ENCODE measurements at regions not wholly inside any gene's neighbourhood (a gene's known extent, or its start where the extent isn't known, plus 50 kb on each side); places are given as distances from the start of the nearest gene placed in this dataset.

GRCh38 chr11:110992481-110992880 lies 253.0 kb upstream of the POU2AF2 start:
- Histone ChIP-seq H3K27me3 (ENCODE audit: insufficient read depth, low read length) (no peaks in the 10 kb centered on the region), H3K27ac (ENCODE audit: low read depth, low read length) (no peak overlapping the region), H3K9ac (ENCODE audit: low read length) (no peak overlapping the region), H3K9me3 (ENCODE audit: insufficient read depth, low read depth, low read length) (no peaks in the 10 kb centered on the region), H4K91ac (ENCODE audit: low read depth, low read length) (no peak overlapping the region), H3K4ac (ENCODE audit: low read depth, low read length) (no peak overlapping the region), H3K4me1 (ENCODE audit: control insufficient read depth in 1 of 2, insufficient read depth in 2 of 2, low read length in 2 of 2) (no peaks in the 10 kb centered on the region), H3K79me1 (ENCODE audit: low read length) (no peaks in the 10 kb centered on the region), H3K14ac (ENCODE audit: low read length) (no peak overlapping the region), H3K4me2 (ENCODE audit: low read length) (no peak overlapping the region), H2BK120ac (ENCODE audit: insufficient read depth, low read length, poor library complexity) (no peak overlapping the region), H3K18ac (ENCODE audit: low read length) (no peak overlapping the region), H2AFZ (ENCODE audit: insufficient read depth, low read length, poor library complexity) (no peak overlapping the region), H2BK5ac (ENCODE audit: low read depth, low read length, poor library complexity) (no peak overlapping the region), H4K8ac (ENCODE audit: low read depth, low read length) (no peak overlapping the region), H2AK5ac (ENCODE audit: low read length) (no peak overlapping the region), H3K23ac (ENCODE audit: low read length) (no peak overlapping the region), H4K12ac (ENCODE audit: low read depth, low read length) (no peak overlapping the region), H3K4me3 (ENCODE audit: low read depth, low read length) (no peak overlapping the region), H3K79me2 (ENCODE audit: control insufficient read depth, insufficient read depth, low read length, poor library complexity) (no peaks in the 10 kb centered on the region), H2BK12ac (ENCODE audit: low read length) (no peak overlapping the region), H3K36me3 (ENCODE audit: control insufficient read depth in 1 of 2, insufficient read depth in 2 of 2, low read length in 2 of 2) (no peaks in the 10 kb centered on the region)
- DNase-seq, result no peak
- no CpG with 5 or more reads among the region's 1 CpG for WGBS (ENCODE audit: extremely low coverage, insufficient coverage, insufficient read length)

GRCh38 chr11:110991661-110992355 lies 253.7 kb upstream of the POU2AF2 start:
- Histone ChIP-seq H3K27ac (ENCODE audit: low read depth, low read length) (no peak overlapping the region), H3K4me1 (ENCODE audit: control insufficient read depth in 1 of 2, insufficient read depth in 2 of 2, low read length in 2 of 2) (no peaks in the 10 kb centered on the region), H2BK120ac (ENCODE audit: insufficient read depth, low read length, poor library complexity) (no peak overlapping the region), H3K9ac (ENCODE audit: low read length) (no peak overlapping the region), H3K79me2 (ENCODE audit: control insufficient read depth, insufficient read depth, low read length, poor library complexity) (no peaks in the 10 kb centered on the region), H3K4me3 (ENCODE audit: low read depth, low read length) (no peak overlapping the region), H3K4me2 (ENCODE audit: low read length) (no peak overlapping the region), H4K91ac (ENCODE audit: low read depth, low read length) (no peak overlapping the region), H3K9me3 (ENCODE audit: insufficient read depth, low read depth, low read length) (no peaks in the 10 kb centered on the region), H4K8ac (ENCODE audit: low read depth, low read length) (no peak overlapping the region), H3K23ac (ENCODE audit: low read length) (no peak overlapping the region), H4K12ac (ENCODE audit: low read depth, low read length) (no peak overlapping the region), H3K36me3 (ENCODE audit: control insufficient read depth in 1 of 2, insufficient read depth in 2 of 2, low read length in 2 of 2) (no peaks in the 10 kb centered on the region), H3K18ac (ENCODE audit: low read length) (no peak overlapping the region), H2BK5ac (ENCODE audit: low read depth, low read length, poor library complexity) (no peak overlapping the region), H3K79me1 (ENCODE audit: low read length) (no peaks in the 10 kb centered on the region), H2AFZ (ENCODE audit: insufficient read depth, low read length, poor library complexity) (no peak overlapping the region), H2AK5ac (ENCODE audit: low read length) (no peak overlapping the region), H3K14ac (ENCODE audit: low read length) (no peak overlapping the region), H3K4ac (ENCODE audit: low read depth, low read length) (no peak overlapping the region), H2BK12ac (ENCODE audit: low read length) (no peak overlapping the region), H3K27me3 (ENCODE audit: insufficient read depth, low read length) (no peaks in the 10 kb centered on the region)
- WGBS (ENCODE audit: extremely low coverage, insufficient coverage, insufficient read length), result no CpG with 5 or more reads among the region's 4 CpGs
- DNase-seq, result no peak

DNA sequence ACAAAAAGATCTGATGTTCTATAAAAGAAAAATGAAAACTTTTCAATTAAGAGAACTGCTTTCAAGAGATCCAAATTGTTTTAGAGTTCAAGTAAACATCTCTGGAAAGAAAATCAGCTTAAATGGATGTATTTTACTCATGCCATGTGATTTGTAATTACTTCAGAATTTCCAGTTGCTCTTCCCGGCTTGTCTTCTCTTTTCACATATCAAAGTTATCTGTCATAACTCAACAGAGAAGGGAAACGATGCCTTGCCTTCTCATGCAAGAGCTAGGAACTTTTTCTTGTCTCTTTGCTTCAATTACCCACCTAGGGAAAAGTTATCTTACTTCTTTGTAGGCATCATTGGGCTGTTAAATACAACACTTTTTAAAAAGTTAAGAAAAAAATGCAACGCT lies 255.2 kb upstream of the POU2AF2 start:
- no peak overlapping the region for H3K9ac ChIP-seq (ENCODE audit: low read length)
- no peak overlapping the region for H2BK12ac ChIP-seq (ENCODE audit: low read length)
- H2AFZ ChIP-seq (ENCODE audit: insufficient read depth, low read length, poor library complexity), result no peak overlapping the region
- H2BK5ac ChIP-seq (ENCODE audit: low read depth, low read length, poor library complexity), result no peak overlapping the region
- no peaks in the 10 kb centered on the region for H3K79me1 ChIP-seq (ENCODE audit: low read length)
- H3K36me3 ChIP-seq (ENCODE audit: control insufficient read depth in 1 of 2, insufficient read depth in 2 of 2, low read length in 2 of 2), result no peaks in the 10 kb centered on the region
- H3K18ac ChIP-seq (ENCODE audit: low read length), result no peak overlapping the region
- H3K4me1 ChIP-seq (ENCODE audit: control insufficient read depth in 1 of 2, insufficient read depth in 2 of 2, low read length in 2 of 2), result no peaks in the 10 kb centered on the region
- no peaks in the 10 kb centered on the region for H3K79me2 ChIP-seq (ENCODE audit: control insufficient read depth, insufficient read depth, low read length, poor library complexity)
- no CpG with 5 or more reads among the region's 3 CpGs for WGBS (ENCODE audit: extremely low coverage, insufficient coverage, insufficient read length)
- no peak overlapping the region for H3K23ac ChIP-seq (ENCODE audit: low read length)
- H4K12ac ChIP-seq (ENCODE audit: low read depth, low read length), result no peak overlapping the region
- H2BK120ac ChIP-seq (ENCODE audit: insufficient read depth, low read length, poor library complexity), result no peak overlapping the region
- no peak overlapping the region for H3K27ac ChIP-seq (ENCODE audit: low read depth, low read length)
- no peak overlapping the region for H3K4me3 ChIP-seq (ENCODE audit: low read depth, low read length)
- H4K8ac ChIP-seq (ENCODE audit: low read depth, low read length), result no peak overlapping the region
- H3K27me3 ChIP-seq (ENCODE audit: insufficient read depth, low read length), result no peaks in the 10 kb centered on the region
- no peak overlapping the region for H4K91ac ChIP-seq (ENCODE audit: low read depth, low read length)
- H2AK5ac ChIP-seq (ENCODE audit: low read length), result no peak overlapping the region
- H3K4me2 ChIP-seq (ENCODE audit: low read length), result no peak overlapping the region
- no peak for DNase-seq
- no peak overlapping the region for H3K4ac ChIP-seq (ENCODE audit: low read depth, low read length)
- no peaks in the 10 kb centered on the region for H3K9me3 ChIP-seq (ENCODE audit: insufficient read depth, low read depth, low read length)
- no peak overlapping the region for H3K14ac ChIP-seq (ENCODE audit: low read length)

DNA sequence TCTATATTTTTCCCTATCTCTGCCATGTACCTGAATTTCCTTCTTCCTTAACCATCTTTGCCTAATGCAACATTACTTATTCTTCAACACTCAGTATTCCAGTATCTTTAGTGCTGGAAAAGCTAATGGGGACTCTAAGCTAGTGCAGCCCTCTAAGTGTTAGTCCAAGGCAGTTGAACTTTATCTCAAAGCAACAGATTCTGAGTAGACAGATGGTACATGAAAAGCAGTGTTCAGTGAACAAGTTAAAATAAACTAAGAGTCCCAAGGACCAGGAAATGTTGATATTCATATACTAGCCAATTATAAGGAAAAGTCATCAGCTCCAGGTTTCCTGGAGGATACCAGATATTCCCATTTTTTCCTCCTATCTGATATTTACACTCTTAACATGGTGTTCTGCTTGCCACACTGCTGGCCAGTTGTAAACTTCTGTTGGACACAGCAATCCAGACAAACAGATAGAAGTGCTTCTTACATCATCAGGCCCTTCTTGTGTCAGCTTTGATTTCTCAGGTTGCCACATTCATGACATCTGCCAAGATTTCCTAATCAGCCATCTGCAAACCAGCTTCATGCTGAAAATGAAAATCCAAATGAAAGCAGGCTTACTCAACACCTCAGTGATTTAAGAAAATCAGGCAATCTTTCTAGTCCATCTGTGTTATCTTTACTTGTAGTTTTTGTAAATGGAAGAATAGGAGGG lies 255.9 kb upstream of the POU2AF2 start:
- no peak overlapping the region for H2BK12ac ChIP-seq (ENCODE audit: low read length)
- no peak overlapping the region for H2AK5ac ChIP-seq (ENCODE audit: low read length)
- H3K79me1 ChIP-seq (ENCODE audit: low read length), result no peaks in the 10 kb centered on the region
- no peak overlapping the region for H3K4ac ChIP-seq (ENCODE audit: low read depth, low read length)
- no peaks in the 10 kb centered on the region for H3K4me1 ChIP-seq (ENCODE audit: control insufficient read depth in 1 of 2, insufficient read depth in 2 of 2, low read length in 2 of 2)
- no peak overlapping the region for H3K9ac ChIP-seq (ENCODE audit: low read length)
- no peaks in the 10 kb centered on the region for H3K79me2 ChIP-seq (ENCODE audit: control insufficient read depth, insufficient read depth, low read length, poor library complexity)
- no peaks in the 10 kb centered on the region for H3K36me3 ChIP-seq (ENCODE audit: control insufficient read depth in 1 of 2, insufficient read depth in 2 of 2, low read length in 2 of 2)
- no peak overlapping the region for H4K8ac ChIP-seq (ENCODE audit: low read depth, low read length)
- no peak overlapping the region for H2BK5ac ChIP-seq (ENCODE audit: low read depth, low read length, poor library complexity)
- H3K27me3 ChIP-seq (ENCODE audit: insufficient read depth, low read length), result no peaks in the 10 kb centered on the region
- H3K23ac ChIP-seq (ENCODE audit: low read length), result no peak overlapping the region
- no peak overlapping the region for H4K91ac ChIP-seq (ENCODE audit: low read depth, low read length)
- DNase-seq, result peak; percentile 46 to 67
- no peak overlapping the region for H3K18ac ChIP-seq (ENCODE audit: low read length)
- H3K14ac ChIP-seq (ENCODE audit: low read length), result no peak overlapping the region
- H3K4me3 ChIP-seq (ENCODE audit: low read depth, low read length), result no peak overlapping the region
- no peak overlapping the region for H4K12ac ChIP-seq (ENCODE audit: low read depth, low read length)
- H3K9me3 ChIP-seq (ENCODE audit: insufficient read depth, low read depth, low read length), result no peaks in the 10 kb centered on the region
- H2AFZ ChIP-seq (ENCODE audit: insufficient read depth, low read length, poor library complexity), result no peak overlapping the region
- H2BK120ac ChIP-seq (ENCODE audit: insufficient read depth, low read length, poor library complexity), result no peak overlapping the region
- no peak overlapping the region for H3K27ac ChIP-seq (ENCODE audit: low read depth, low read length)
- no peak overlapping the region for H3K4me2 ChIP-seq (ENCODE audit: low read length)
